Fibroblast of the conjunctiva (primary cell): ENCODE measurements at regions not wholly inside any gene's neighbourhood (a gene's known extent, or its start where the extent isn't known, plus 50 kb on each side); places are given as distances from the start of the nearest gene placed in this dataset.

Source experiments
- DNase-seq: peaks from one replicate; pipeline ENCODE4 v3.0.0-alpha.2; 2010; ENCODE audit warnings: low read depth

- DNase-seq = no peak
Measured at GRCh38 chr1:114314098-114314497, 160.4 kb upstream of the SYT6 start.

- peak; percentile 77 for DNase-seq
Measured at GRCh38 chr1:114310695-114311271, 157.1 kb upstream of the SYT6 start.

- DNase-seq = no peak
Measured at GRCh38 chr1:114302821-114303220, 149.2 kb upstream of the SYT6 start.

GRCh38 chr1:114299331-114299975 lies 145.8 kb upstream of the SYT6 start:
- DNase-seq = no peak

- DNase-seq = no peak
Measured at GRCh38 chr1:114298008-114298407, 144.3 kb upstream of the SYT6 start.

- no peak for DNase-seq
Measured at GRCh38 chr1:114296413-114296812, 142.7 kb upstream of the SYT6 start.

GRCh38 chr1:114295321-114295720 lies 141.7 kb upstream of the SYT6 start:
- DNase-seq = no peak

- no peak for DNase-seq
Measured at GRCh38 chr1:114292835-114293234, 139.2 kb upstream of the SYT6 start.

- no peak for DNase-seq
Measured at GRCh38 chr1:114292194-114292593, 138.5 kb upstream of the SYT6 start.

- DNase-seq = no peak
Measured at GRCh38 chr1:114290776-114291175, 137.1 kb upstream of the SYT6 start.

GRCh38 chr1:114290341-114290740 lies 136.7 kb upstream of the SYT6 start:
- no peak for DNase-seq

- no peak for DNase-seq
Measured at GRCh38 chr1:114289824-114290223, 136.2 kb upstream of the SYT6 start.

- no peak for DNase-seq
Measured at GRCh38 chr1:114289306-114289705, 135.6 kb upstream of the SYT6 start.

- DNase-seq = no peak
Measured at GRCh38 chr1:114286960-114287359, 133.3 kb upstream of the SYT6 start.

- DNase-seq = peak; percentile 14
Measured at GRCh38 chr1:114286179-114286578, 132.5 kb upstream of the SYT6 start.

GRCh38 chr1:114282751-114283403 lies 129.2 kb upstream of the SYT6 start:
- peak; percentile 89 for DNase-seq

GRCh38 chr1:114278911-114279310 lies 125.2 kb upstream of the SYT6 start:
- DNase-seq = no peak

GRCh38 chr1:114278430-114278829 lies 124.8 kb upstream of the SYT6 start:
- no peak for DNase-seq

- DNase-seq = no peak
Measured at GRCh38 chr1:114274621-114275317, 121.1 kb upstream of the SYT6 start.

GRCh38 chr1:114272593-114272992 lies 118.9 kb upstream of the SYT6 start:
- DNase-seq = no peak

GRCh38 chr1:114270718-114271117 lies 117.0 kb upstream of the SYT6 start:
- no peak for DNase-seq

- DNase-seq = no peak
Measured at GRCh38 chr1:114270282-114270681, 116.6 kb upstream of the SYT6 start.

- no peak for DNase-seq
Measured at GRCh38 chr1:114269539-114269938, 115.9 kb upstream of the SYT6 start.
